HCT116 (cell line): ENCODE measurements at regions not wholly inside any gene's neighbourhood (a gene's known extent, or its start where the extent isn't known, plus 50 kb on each side); places are given as distances from the start of the nearest gene placed in this dataset.

Experiments used
- ATAC-seq: fragments of 200-7000 bp; cut with Tn5 transposase; 2 replicates; pipeline ENCODE4 v1.9.1; 2020; ENCODE audit warnings: mild to moderate bottlenecking, moderate library complexity
- BruUV-seq: library from RNA; stranded (reverse); fragments of 400-500 nt; replicated peaks from 2 replicates; lab custom pipeline; 2021; lab: Mats Ljungman, UMichigan
- CTCF ChIA-PET: fragments of 300-600 bp; sonication (Branson Sonifier 250); formaldehyde crosslinking; loops from one replicate; lab custom pipeline; 2021; ENCODE audit warnings: antibody characterized with exemption; lab: Charles Lee
- POLR2A ChIA-PET: fragments of 300-600, 350-600 bp; sonication (Branson Sonifier 250); formaldehyde crosslinking; loops from one replicate; lab custom pipeline; 2021; ENCODE audit warnings: antibody characterized with exemption; lab: Charles Lee
- RAD21 ChIA-PET, 2 experiments: fragments of 300-600 bp; sonication (Branson Sonifier 250); formaldehyde crosslinking; loops; one replicate each; lab custom pipeline; 2023; ENCODE audit warnings: low total read pairs in 2 of 2; ENCODE audit not compliant: uncharacterized antibody in 2 of 2, unreplicated experiment in 2 of 2, low non-redundant PET in 1 of 2; lab: Charles Lee
- DNase-seq: peaks from one replicate; pipeline ENCODE4 v3.0.0-alpha.2; 2010; ENCODE audit warnings: low read depth, low spot score
- H2AFZ ChIP-seq: fragments of 200-600 bp; shearing (Covaris generic), sonication (generic); 2 replicates; pipeline ENCODE4 v1.6.1; 2017; ENCODE audit warnings: low read depth, mixed run types, mixed read lengths, antibody characterized with exemption, low read length; ENCODE audit not compliant: poor library complexity, severe bottlenecking
- H3K27ac ChIP-seq: 2 replicates; pipeline ENCODE4 v1.5.1; 2012; ENCODE audit warnings: low read depth, low read length
- H3K27me3 ChIP-seq: fragments of 200-600 bp; sonication (generic); 2 replicates; pipeline ENCODE4 v1.6.1; 2016; ENCODE audit warnings: mixed run types, low read length, mixed read lengths; ENCODE audit not compliant: insufficient read depth
- H3K36me3 ChIP-seq, 2 experiments: fragments of 200-500 bp in 1 of 2; fragments of 200-600 bp in 1 of 2; sonication (Bioruptor generic) in 1 of 2; sonication (generic) in 1 of 2; 2 replicates each; pipeline versions ENCODE4 v1.5.1 to v1.6.1; 2014 to 2016; ENCODE audit warnings: low read length in 2 of 2, inconsistent platforms in 1 of 2, mixed read lengths in 1 of 2, mixed run types in 1 of 2; ENCODE audit not compliant: insufficient read depth in 2 of 2, control insufficient read depth in 1 of 2
- H3K4me1 ChIP-seq, 2 experiments: fragments of 200-600 bp in 1 of 2; sonication (generic) in 1 of 2; 2 replicates each; pipeline versions ENCODE4 v1.5.1 to v1.6.1; 2012 to 2017; ENCODE audit warnings: low read length in 2 of 2, inconsistent platforms in 1 of 2, mild to moderate bottlenecking in 1 of 2, mixed read lengths in 1 of 2, mixed run types in 1 of 2, moderate library complexity in 1 of 2; ENCODE audit not compliant: insufficient read depth in 2 of 2, control insufficient read depth in 1 of 2
- H3K4me2 ChIP-seq: fragments of 200-600 bp; sonication (generic); 2 replicates; pipeline ENCODE4 v1.6.1; 2017; ENCODE audit warnings: mixed run types, low read length, mixed read lengths
- H3K4me3 ChIP-seq, 2 experiments: fragments of 200-600 bp in 1 of 2; sonication (generic) in 1 of 2; replicated peaks in 1 of 2; 2 replicates each; pipeline ENCODE4 v1.5.1; 2011 to 2016; ENCODE audit warnings: low read length in 2 of 2, control low read depth in 1 of 2, low read depth in 1 of 2, mild to moderate bottlenecking in 1 of 2, mixed read lengths in 1 of 2, mixed run types in 1 of 2
- H3K79me2 ChIP-seq: fragments of 200-600 bp; sonication (generic); 2 replicates; pipeline ENCODE4 v1.6.1; 2017; ENCODE audit warnings: mild to moderate bottlenecking, mixed run types, low read length, moderate library complexity, mixed read lengths; ENCODE audit not compliant: insufficient read depth
- H3K9ac ChIP-seq: fragments of 200-600 bp; sonication (generic); 2 replicates; pipeline ENCODE4 v1.6.1; 2016; ENCODE audit warnings: low read length, mixed read lengths
- H3K9me2 ChIP-seq: fragments of 200-600 bp; sonication (generic), shearing (Covaris generic); 2 replicates; pipeline ENCODE4 v1.6.1; 2017; ENCODE audit warnings: mixed run types, mild to moderate bottlenecking, moderate library complexity; ENCODE audit not compliant: insufficient read depth
- H3K9me3 ChIP-seq, 2 experiments: fragments of 200-500 bp in 1 of 2; fragments of 200-600 bp in 1 of 2; sonication (Bioruptor generic) in 1 of 2; sonication (generic) in 1 of 2; 2 replicates each; pipeline ENCODE4 v1.6.1; 2014 to 2017; ENCODE audit warnings: low read length in 2 of 2, mixed read lengths in 2 of 2, inconsistent platforms in 1 of 2, low read depth in 1 of 2, mild to moderate bottlenecking in 1 of 2, mixed run types in 1 of 2, moderate library complexity in 1 of 2; ENCODE audit not compliant: control insufficient read depth in 1 of 2, insufficient read depth in 1 of 2
- H4K20me1 ChIP-seq: fragments of 200-600 bp; sonication (generic), shearing (Covaris generic); 2 replicates; pipeline ENCODE4 v1.6.1; 2017; ENCODE audit warnings: mixed run types, mild to moderate bottlenecking, moderate library complexity; ENCODE audit not compliant: insufficient read depth
- ATF3 ChIP-seq: IDR thresholded peaks from 2 replicates; pipeline ENCODE4 v1.6.1; 2012
- CEBPB ChIP-seq: IDR thresholded peaks from 2 replicates; pipeline ENCODE4 v1.6.1; 2012; ENCODE audit warnings: low read depth
- ELF1 ChIP-seq: IDR thresholded peaks from 2 replicates; pipeline ENCODE4 v1.6.1; 2012; ENCODE audit warnings: low read depth, borderline replicate concordance
- RAD21 ChIP-seq: IDR thresholded peaks from 2 replicates; pipeline ENCODE4 v1.6.1; 2012; ENCODE audit warnings: low read depth, mild to moderate bottlenecking
- REST ChIP-seq: IDR thresholded peaks from 2 replicates; pipeline ENCODE4 v1.6.1; 2012; ENCODE audit warnings: low read depth
- SIN3A ChIP-seq: IDR thresholded peaks from 2 replicates; pipeline ENCODE4 v1.6.1; 2012; ENCODE audit warnings: low read depth
- SP1 ChIP-seq: IDR thresholded peaks from 2 replicates; pipeline ENCODE4 v1.6.1; 2012; ENCODE audit warnings: low read depth
- SRF ChIP-seq: IDR thresholded peaks from 2 replicates; pipeline ENCODE4 v1.6.1; 2012; ENCODE audit warnings: low read depth
- TCF7L2 ChIP-seq: IDR thresholded peaks from 2 replicates; pipeline ENCODE4 v1.7.0; 2011; ENCODE audit warnings: borderline replicate concordance, inconsistent platforms; ENCODE audit not compliant: insufficient read depth, insufficient read length; ENCODE audit errors: extremely low read depth
- YY1 ChIP-seq: IDR thresholded peaks from 2 replicates; pipeline ENCODE4 v1.6.1; 2011; ENCODE audit warnings: low read length, low read depth, moderate library complexity, mild to moderate bottlenecking; ENCODE audit not compliant: insufficient replicate concordance; ENCODE audit errors: extremely low read depth
- ZBTB33 ChIP-seq: IDR thresholded peaks from 2 replicates; pipeline ENCODE4 v1.6.1; 2011; ENCODE audit warnings: mild to moderate bottlenecking, low read length, moderate library complexity; ENCODE audit not compliant: insufficient replicate concordance; ENCODE audit errors: extremely low read depth
- intact Hi-C: fragments of 100-400 bp; cut with micrococcal nuclease; formaldehyde crosslinking; loops from 2 replicates; pipeline ENCODE4 v1.10.0; 2022

- DNase-seq (no peak), ATAC-seq (no peak)
- BruUV-seq, result no TSS peak
- no peak overlapping the region for H3K27ac ChIP-seq
- H3K9me2 ChIP-seq, result no peaks in the 10 kb centered on the region
- no peaks in the 10 kb centered on the region for H3K4me1 ChIP-seq
- no peaks in the 10 kb centered on the region for H3K27me3 ChIP-seq
- H3K9me3 ChIP-seq, result peaks cover 4 to 5% of the 10 kb centered on the region in 2 experiments; a peak in 2 of 4 replicates
- H4K20me1 ChIP-seq, result no peaks in the 10 kb centered on the region
- intact Hi-C loops, result no loop called here
- POLR2A ChIA-PET, result no interaction called here
- H3K9ac ChIP-seq, result no peak overlapping the region
- H3K79me2 ChIP-seq, result no peaks in the 10 kb centered on the region
- CTCF ChIA-PET, result no interaction called here
- no peak for TF ChIP-seq SIN3A
- TF ChIP-seq SRF, result no peak
- no peak for TF ChIP-seq ZBTB33
- no peak for TF ChIP-seq CEBPB
- TF ChIP-seq, all 23 proteins: peak for 0
- RAD21 ChIA-PET, result no interaction called here
- no peak overlapping the region for H3K4me2 ChIP-seq
- H2AFZ ChIP-seq, result no peak overlapping the region
- H3K4me3 ChIP-seq, result no peak overlapping the region
- H3K36me3 ChIP-seq, result no peaks in the 10 kb centered on the region
Measured at GRCh38 chr6:91716361-91716760, 1129.5 kb upstream of the MAP3K7 start.

- no peak for ATAC-seq
- RAD21 ChIA-PET, result no interaction called here
- no peak for DNase-seq
- H3K4me3 ChIP-seq, result no peak overlapping the region
- H3K79me2 ChIP-seq, result no peaks in the 10 kb centered on the region
- H3K27me3 ChIP-seq, result no peaks in the 10 kb centered on the region
- intact Hi-C loops, result no loop called here
- no TSS peak for BruUV-seq
- H3K27ac ChIP-seq, result no peak overlapping the region
- no peaks in the 10 kb centered on the region for H3K4me1 ChIP-seq
- CTCF ChIA-PET, result no interaction called here
- POLR2A ChIA-PET, result no interaction called here
- no peak overlapping the region for H3K9ac ChIP-seq
- no peaks in the 10 kb centered on the region for H3K36me3 ChIP-seq
- no peak overlapping the region for H3K4me2 ChIP-seq
- H3K9me3 ChIP-seq, result peaks cover 4 to 5% of the 10 kb centered on the region in 2 experiments; a peak in 2 of 4 replicates
- no peaks in the 10 kb centered on the region for H4K20me1 ChIP-seq
- no peak overlapping the region for H2AFZ ChIP-seq
- H3K9me2 ChIP-seq, result no peaks in the 10 kb centered on the region
- TF ChIP-seq SP1 (no peak), RAD21 (no peak), YY1 (no peak), ZBTB33 (no peak), REST (no peak), ATF3 (no peak), TCF7L2 (no peak), ELF1 (no peak)
Measured at GRCh38 chr6:91715171-91715805, 1128.4 kb upstream of the MAP3K7 start.
